HEK293 (cell line): ENCODE measurements at regions not wholly inside any gene's neighbourhood (a gene's known extent, or its start where the extent isn't known, plus 50 kb on each side); places are given as distances from the start of the nearest gene placed in this dataset.

Source experiments
- BCL11B ChIP-seq: fragments of 450-650 bp; formaldehyde crosslinking; IDR thresholded peaks from 2 replicates; pipeline ENCODE4 v1.5.1; 2016; ENCODE audit warnings: low read depth, missing biosample characterization, missing genetic modification characterization
- CTCF ChIP-seq: fragments of 450-650 bp; formaldehyde crosslinking; IDR thresholded peaks from 2 replicates; pipeline ENCODE4 v1.5.1; 2016; ENCODE audit warnings: missing biosample characterization, missing genetic modification characterization
- FEZF1 ChIP-seq: fragments of 450-650 bp; formaldehyde crosslinking; IDR thresholded peaks from 2 replicates; pipeline ENCODE4 v1.5.1; 2016; ENCODE audit warnings: missing biosample characterization, missing genetic modification characterization
- HOXA7 ChIP-seq: sonication (generic); formaldehyde crosslinking; IDR thresholded peaks from 2 replicates; pipeline ENCODE4 v1.8.1; 2022; ENCODE audit warnings: missing genetic modification reagents, borderline replicate concordance
- HOXD13 ChIP-seq: sonication (generic); formaldehyde crosslinking; IDR thresholded peaks from 2 replicates; pipeline ENCODE4 v1.8.0; 2022; ENCODE audit warnings: missing genetic modification reagents, borderline replicate concordance
- SALL2 ChIP-seq: fragments of 450-650 bp; formaldehyde crosslinking; IDR thresholded peaks from 2 replicates; pipeline ENCODE4 v1.5.0; 2017; ENCODE audit warnings: missing biosample characterization, mild to moderate bottlenecking, missing genetic modification characterization, borderline replicate concordance
- SP2 ChIP-seq: fragments of 450-650 bp; formaldehyde crosslinking; IDR thresholded peaks from 2 replicates; pipeline ENCODE4 v1.5.1; 2016; ENCODE audit warnings: missing biosample characterization, missing genetic modification characterization
- SP7 ChIP-seq: fragments of 450-650 bp; formaldehyde crosslinking; IDR thresholded peaks from 2 replicates; pipeline ENCODE4 v1.5.1; 2016; ENCODE audit warnings: missing biosample characterization, missing genetic modification characterization
- YY2 ChIP-seq: fragments of 450-650 bp; formaldehyde crosslinking; IDR thresholded peaks from 2 replicates; pipeline ENCODE4 v1.5.1; 2016; ENCODE audit warnings: missing biosample characterization, missing genetic modification characterization
- ZBTB49 ChIP-seq: fragments of 450-650 bp; formaldehyde crosslinking; IDR thresholded peaks from 2 replicates; pipeline ENCODE4 v1.5.1; 2016; ENCODE audit warnings: missing biosample characterization, missing genetic modification characterization, low read depth
- ZFP69B ChIP-seq: fragments of 450-650 bp; formaldehyde crosslinking; IDR thresholded peaks from 2 replicates; pipeline ENCODE4 v1.5.1; 2016; ENCODE audit warnings: missing biosample characterization, missing genetic modification characterization
- ZNF114 ChIP-seq: fragments of 450-650 bp; formaldehyde crosslinking; IDR thresholded peaks from 2 replicates; pipeline ENCODE4 v1.5.0; 2017; ENCODE audit warnings: missing biosample characterization, missing genetic modification characterization
- ZNF16 ChIP-seq: fragments of 450-650 bp; formaldehyde crosslinking; IDR thresholded peaks from 2 replicates; pipeline ENCODE4 v1.5.1; 2016; ENCODE audit warnings: low read depth, missing biosample characterization, missing genetic modification characterization
- ZNF19 ChIP-seq: fragments of 450-650 bp; formaldehyde crosslinking; IDR thresholded peaks from 2 replicates; pipeline ENCODE4; 2016; ENCODE audit warnings: missing biosample characterization, missing genetic modification characterization, low read depth
- ZNF214 ChIP-seq: fragments of 450-650 bp; formaldehyde crosslinking; IDR thresholded peaks from 2 replicates; pipeline ENCODE4 v1.5.1; 2017; ENCODE audit warnings: missing biosample characterization, mild to moderate bottlenecking, missing genetic modification characterization, borderline replicate concordance
- ZNF366 ChIP-seq: fragments of 450-650 bp; formaldehyde crosslinking; conservative IDR thresholded peaks from 2 replicates; pipeline ENCODE4 v1.5.1; 2016; ENCODE audit warnings: missing biosample characterization, missing genetic modification characterization
- ZNF433 ChIP-seq: fragments of 450-650 bp; formaldehyde crosslinking; IDR thresholded peaks from 2 replicates; pipeline ENCODE4 v1.5.1; 2016; ENCODE audit warnings: missing biosample characterization, missing genetic modification characterization, low read depth
- ZNF501 ChIP-seq: fragments of 450-650 bp; formaldehyde crosslinking; IDR thresholded peaks from 2 replicates; pipeline ENCODE4 v1.5.1; 2016; ENCODE audit warnings: missing biosample characterization, missing genetic modification characterization
- ZNF510 ChIP-seq: fragments of 450-650 bp; formaldehyde crosslinking; IDR thresholded peaks from 2 replicates; pipeline ENCODE4 v1.5.1; 2018; ENCODE audit warnings: mild to moderate bottlenecking, missing genetic modification characterization, missing biosample characterization; ENCODE audit not compliant: insufficient replicate concordance
- ZNF585B ChIP-seq: fragments of 450-650 bp; formaldehyde crosslinking; IDR thresholded peaks from 2 replicates; pipeline ENCODE4 v1.5.1; 2016; ENCODE audit warnings: missing biosample characterization, missing genetic modification characterization
- ZNF600 ChIP-seq: fragments of 450-650 bp; formaldehyde crosslinking; IDR thresholded peaks from 2 replicates; pipeline ENCODE4 v1.5.1; 2016; ENCODE audit warnings: missing biosample characterization, missing genetic modification characterization
- ZNF624 ChIP-seq: fragments of 450-650 bp; formaldehyde crosslinking; IDR thresholded peaks from 2 replicates; pipeline ENCODE4 v1.5.1; 2017; ENCODE audit warnings: missing biosample characterization, missing genetic modification characterization
- ZNF670 ChIP-seq: fragments of 450-650 bp; formaldehyde crosslinking; IDR thresholded peaks from 2 replicates; pipeline ENCODE4 v1.5.1; 2016; ENCODE audit warnings: missing biosample characterization, missing genetic modification characterization, low read depth
- ZNF677 ChIP-seq: fragments of 450-650 bp; IDR thresholded peaks from 2 replicates; pipeline ENCODE4 v1.5.0; 2018; ENCODE audit warnings: missing biosample characterization, mild to moderate bottlenecking, missing genetic modification characterization, moderate library complexity
- ZNF701 ChIP-seq: fragments of 450-650 bp; formaldehyde crosslinking; IDR thresholded peaks from 2 replicates; pipeline ENCODE4 v1.5.1; 2016; ENCODE audit warnings: missing biosample characterization, missing genetic modification characterization
- ZSCAN30 ChIP-seq: fragments of 450-650 bp; IDR thresholded peaks from 2 replicates; pipeline ENCODE4 v1.5.1; 2018; ENCODE audit warnings: missing biosample characterization, mild to moderate bottlenecking, missing genetic modification characterization, moderate library complexity
- TF ChIP-seq, protein P1 (sequence below): fragments of 450-650 bp; formaldehyde crosslinking; IDR thresholded peaks from 2 replicates; pipeline ENCODE4 v1.5.1; 2016; ENCODE audit warnings: missing biosample characterization, missing genetic modification characterization
- TF ChIP-seq, protein P2 (sequence below): fragments of 450-650 bp; formaldehyde crosslinking; IDR thresholded peaks from 2 replicates; pipeline ENCODE4 v1.5.1; 2016; ENCODE audit warnings: missing biosample characterization, missing genetic modification characterization
- TF ChIP-seq, protein P3 (sequence below): fragments of 450-650 bp; formaldehyde crosslinking; IDR thresholded peaks from 2 replicates; pipeline ENCODE4 v1.5.1; 2016; ENCODE audit warnings: missing biosample characterization, missing genetic modification characterization

DNA sequence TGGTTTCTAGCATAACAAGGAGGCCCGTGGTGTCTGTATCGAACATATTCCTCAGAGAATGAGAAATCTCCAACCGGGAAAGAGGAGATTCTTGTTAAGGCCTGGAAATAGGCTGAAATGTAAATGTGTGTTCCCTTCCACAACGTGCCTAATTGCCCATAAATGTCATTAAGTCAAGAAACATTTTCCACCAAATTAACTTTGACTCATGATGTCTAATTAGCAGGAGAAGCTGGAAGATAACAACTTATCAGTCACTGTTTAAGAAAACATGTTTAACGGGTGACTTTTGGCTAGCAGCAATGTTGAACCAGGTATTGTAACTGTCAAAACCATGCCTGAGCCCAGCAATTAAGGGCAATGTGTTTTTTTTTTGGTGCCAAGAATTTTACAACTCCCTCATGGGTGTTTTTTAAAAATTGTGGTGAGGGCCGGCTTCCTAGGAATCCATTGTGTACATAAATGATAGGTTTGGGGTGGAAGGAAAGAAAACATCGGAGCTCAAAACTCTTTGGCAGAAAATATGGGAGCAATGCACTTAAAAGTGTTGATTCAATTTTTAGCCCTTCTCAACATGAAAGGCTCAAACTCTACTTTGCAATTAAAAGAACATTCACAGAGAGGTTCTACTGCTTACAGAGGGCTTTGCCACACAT, 67.0 kb downstream of the OLIG1 start (continued):
- TF ChIP-seq ZBTB49, result peak; percentile 57; the same call in 1 of the 2 replicates
- TF ChIP-seq ZFP69B (tag by site-specific recombination), result no peak
- TF ChIP-seq ZSCAN30 (tag by site-specific recombination), result no peak; the same call in 1 of the 2 replicates
- no peak for TF ChIP-seq YY2 (tag by site-specific recombination)
- TF ChIP-seq SP7, result peak; percentile 100
- TF ChIP-seq SALL2 (tag by site-specific recombination), result no peak
- no peak for TF ChIP-seq ZNF510
- no peak for TF ChIP-seq ZNF433 (tag by site-specific recombination)
- no peak for TF ChIP-seq HOXA7 (CRISPR knock-in tag)
- no peak for TF ChIP-seq ZNF624 (tag by site-specific recombination)
- no peak for TF ChIP-seq ZNF114
- TF ChIP-seq ZNF701, result no peak
- no peak for TF ChIP-seq ZNF501
- TF ChIP-seq, protein P1, sequence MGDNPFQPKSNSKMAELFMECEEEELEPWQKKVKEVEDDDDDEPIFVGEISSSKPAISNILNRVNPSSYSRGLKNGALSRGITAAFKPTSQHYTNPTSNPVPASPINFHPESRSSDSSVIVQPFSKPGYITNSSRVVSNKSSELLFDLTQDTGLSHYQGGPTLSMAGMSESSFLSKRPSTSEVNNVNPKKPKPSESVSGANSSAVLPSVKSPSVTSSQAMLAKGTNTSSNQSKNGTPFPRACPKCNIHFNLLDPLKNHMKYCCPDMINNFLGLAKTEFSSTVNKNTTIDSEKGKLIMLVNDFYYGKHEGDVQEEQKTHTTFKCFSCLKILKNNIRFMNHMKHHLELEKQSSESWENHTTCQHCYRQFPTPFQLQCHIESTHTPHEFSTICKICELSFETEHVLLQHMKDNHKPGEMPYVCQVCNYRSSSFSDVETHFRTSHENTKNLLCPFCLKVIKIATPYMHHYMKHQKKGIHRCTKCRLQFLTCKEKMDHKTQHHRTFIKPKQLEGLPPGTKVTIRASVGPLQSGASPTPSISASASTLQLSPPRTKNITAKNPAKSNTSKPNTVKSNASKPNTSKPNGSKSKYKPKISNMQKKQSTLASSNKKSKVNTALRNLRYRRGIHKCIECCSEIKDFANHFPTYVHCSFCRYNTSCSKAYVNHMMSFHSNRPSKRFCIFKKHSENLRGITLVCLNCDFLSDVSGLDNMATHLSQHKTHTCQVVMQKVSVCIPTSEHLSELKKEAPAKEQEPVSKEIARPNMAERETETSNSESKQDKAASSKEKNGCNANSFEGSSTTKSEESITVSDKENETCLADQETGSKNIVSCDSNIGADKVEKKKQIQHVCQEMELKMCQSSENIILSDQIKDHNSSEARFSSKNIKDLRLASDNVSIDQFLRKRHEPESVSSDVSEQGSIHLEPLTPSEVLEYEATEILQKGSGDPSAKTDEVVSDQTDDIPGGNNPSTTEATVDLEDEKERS (tag by site-specific recombination), result no peak
- TF ChIP-seq ZNF600, result peak; percentile 48; the same call in 1 of the 2 replicates
- TF ChIP-seq FEZF1 (tag by site-specific recombination), result peak; percentile 98
- TF ChIP-seq ZNF214, result no peak
- no peak for TF ChIP-seq ZNF670 (tag by site-specific recombination)
- no peak for TF ChIP-seq HOXD13 (CRISPR knock-in tag)
- TF ChIP-seq ZNF677, result no peak
- TF ChIP-seq ZNF366 (tag by site-specific recombination), result peak; percentile 86
- no peak for TF ChIP-seq ZNF585B
- TF ChIP-seq CTCF (tag by site-specific recombination), result no peak
- TF ChIP-seq, protein P2, sequence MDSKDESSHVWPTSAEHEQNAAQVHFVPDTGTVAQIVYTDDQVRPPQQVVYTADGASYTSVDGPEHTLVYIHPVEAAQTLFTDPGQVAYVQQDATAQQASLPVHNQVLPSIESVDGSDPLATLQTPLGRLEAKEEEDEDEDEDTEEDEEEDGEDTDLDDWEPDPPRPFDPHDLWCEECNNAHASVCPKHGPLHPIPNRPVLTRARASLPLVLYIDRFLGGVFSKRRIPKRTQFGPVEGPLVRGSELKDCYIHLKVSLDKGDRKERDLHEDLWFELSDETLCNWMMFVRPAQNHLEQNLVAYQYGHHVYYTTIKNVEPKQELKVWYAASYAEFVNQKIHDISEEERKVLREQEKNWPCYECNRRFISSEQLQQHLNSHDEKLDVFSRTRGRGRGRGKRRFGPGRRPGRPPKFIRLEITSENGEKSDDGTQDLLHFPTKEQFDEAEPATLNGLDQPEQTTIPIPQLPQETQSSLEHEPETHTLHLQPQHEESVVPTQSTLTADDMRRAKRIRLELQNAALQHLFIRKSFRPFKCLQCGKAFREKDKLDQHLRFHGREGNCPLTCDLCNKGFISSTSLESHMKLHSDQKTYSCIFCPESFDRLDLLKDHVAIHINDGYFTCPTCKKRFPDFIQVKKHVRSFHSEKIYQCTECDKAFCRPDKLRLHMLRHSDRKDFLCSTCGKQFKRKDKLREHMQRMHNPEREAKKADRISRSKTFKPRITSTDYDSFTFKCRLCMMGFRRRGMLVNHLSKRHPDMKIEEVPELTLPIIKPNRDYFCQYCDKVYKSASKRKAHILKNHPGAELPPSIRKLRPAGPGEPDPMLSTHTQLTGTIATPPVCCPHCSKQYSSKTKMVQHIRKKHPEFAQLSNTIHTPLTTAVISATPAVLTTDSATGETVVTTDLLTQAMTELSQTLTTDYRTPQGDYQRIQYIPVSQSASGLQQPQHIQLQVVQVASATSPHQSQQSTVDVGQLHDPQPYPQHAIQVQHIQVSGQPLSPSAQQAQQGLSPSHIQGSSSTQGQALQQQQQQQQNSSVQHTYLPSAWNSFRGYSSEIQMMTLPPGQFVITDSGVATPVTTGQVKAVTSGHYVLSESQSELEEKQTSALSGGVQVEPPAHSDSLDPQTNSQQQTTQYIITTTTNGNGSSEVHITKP (tag by site-specific recombination), result no peak; the same call in 1 of the 2 replicates
- TF ChIP-seq, protein P3, sequence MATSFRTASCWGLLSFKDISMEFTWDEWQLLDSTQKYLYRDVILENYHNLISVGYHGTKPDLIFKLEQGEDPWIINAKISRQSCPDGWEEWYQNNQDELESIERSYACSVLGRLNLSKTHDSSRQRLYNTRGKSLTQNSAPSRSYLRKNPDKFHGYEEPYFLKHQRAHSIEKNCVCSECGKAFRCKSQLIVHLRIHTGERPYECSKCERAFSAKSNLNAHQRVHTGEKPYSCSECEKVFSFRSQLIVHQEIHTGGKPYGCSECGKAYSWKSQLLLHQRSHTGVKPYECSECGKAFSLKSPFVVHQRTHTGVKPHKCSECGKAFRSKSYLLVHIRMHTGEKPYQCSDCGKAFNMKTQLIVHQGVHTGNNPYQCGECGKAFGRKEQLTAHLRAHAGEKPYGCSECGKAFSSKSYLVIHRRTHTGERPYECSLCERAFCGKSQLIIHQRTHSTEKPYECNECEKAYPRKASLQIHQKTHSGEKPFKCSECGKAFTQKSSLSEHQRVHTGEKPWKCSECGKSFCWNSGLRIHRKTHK (tag by site-specific recombination), result no peak
- no peak for TF ChIP-seq ZNF16
- no peak for TF ChIP-seq ZNF19 (tag by site-specific recombination)
- no peak for TF ChIP-seq SP2 (tag by site-specific recombination)
- TF ChIP-seq BCL11B (tag by site-specific recombination), result no peak
